ENCODE measurements at regions not wholly inside any gene's neighbourhood (a gene's known extent, or its start where the extent isn't known, plus 50 kb on each side); places are given as distances from the start of the nearest gene placed in this dataset.

DNA sequence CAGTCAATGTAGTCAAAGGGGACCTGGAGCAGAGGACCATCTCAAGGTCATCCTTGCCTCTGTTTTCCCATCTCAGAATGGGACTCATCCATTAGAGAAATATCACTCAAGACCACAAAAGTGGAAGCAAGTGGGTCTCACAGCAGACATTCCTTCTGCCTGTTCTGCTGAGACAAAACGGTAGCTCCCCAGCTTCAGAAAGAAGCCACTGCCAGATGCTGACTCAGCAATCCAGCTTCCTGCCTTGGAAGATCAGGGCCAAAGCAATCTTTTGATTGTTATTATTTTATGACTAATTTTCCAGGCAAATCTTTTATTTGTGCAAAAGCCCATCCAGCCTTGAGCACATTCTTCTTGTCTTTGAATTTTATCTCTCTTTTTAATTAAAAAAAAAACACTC is 86.8 kb downstream of the CCT6B start:
- H3K4me3 ChIP-seq (ENCODE audit: low read depth, low read length), result no peak overlapping the region
- no peak for DNase-seq (ENCODE audit: low read depth)

DNA sequence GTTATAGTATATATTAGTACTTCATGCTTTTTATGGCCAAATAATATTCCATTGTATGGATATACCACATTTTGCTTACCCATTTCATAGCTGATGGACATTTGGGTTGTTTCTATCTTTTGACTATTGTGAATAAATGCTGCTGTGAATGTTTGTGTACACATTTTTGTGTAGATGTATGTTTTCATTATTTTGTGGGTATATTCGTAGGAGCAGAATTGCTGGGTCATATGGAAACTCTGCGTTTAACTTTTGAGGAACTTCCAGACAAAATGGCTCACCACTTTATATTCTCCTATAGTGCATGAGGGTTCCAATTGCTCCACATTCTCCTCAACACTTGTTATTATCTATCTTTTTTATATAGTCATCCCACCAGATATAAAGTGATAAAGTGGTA is 88.6 kb downstream of the CCT6B start:
- DNase-seq (ENCODE audit: low read depth), result no peak
- no peak overlapping the region for H3K4me3 ChIP-seq (ENCODE audit: low read depth, low read length)

DNA sequence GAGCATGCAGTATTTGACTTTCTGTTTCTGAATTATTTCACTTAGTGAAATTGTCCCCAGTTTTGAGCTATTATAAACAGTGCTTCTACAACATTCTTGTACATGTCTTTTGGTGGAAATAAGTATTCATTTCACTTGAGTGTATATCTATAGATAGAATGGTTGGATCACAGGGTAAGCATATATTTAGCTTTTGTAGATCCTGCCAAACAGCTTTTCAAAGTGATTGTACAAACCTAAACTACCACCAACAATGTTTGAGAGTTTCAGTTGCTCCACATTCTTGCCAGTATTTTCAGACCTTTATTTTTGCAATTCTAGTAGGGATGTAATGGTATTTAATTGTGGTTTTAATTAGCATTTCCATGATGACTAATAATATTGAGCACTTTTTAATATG is 91.6 kb downstream of the CCT6B start:
- H3K4me3 ChIP-seq (ENCODE audit: low read depth, low read length), result no peak overlapping the region
- no peak for DNase-seq (ENCODE audit: low read depth)

DNA sequence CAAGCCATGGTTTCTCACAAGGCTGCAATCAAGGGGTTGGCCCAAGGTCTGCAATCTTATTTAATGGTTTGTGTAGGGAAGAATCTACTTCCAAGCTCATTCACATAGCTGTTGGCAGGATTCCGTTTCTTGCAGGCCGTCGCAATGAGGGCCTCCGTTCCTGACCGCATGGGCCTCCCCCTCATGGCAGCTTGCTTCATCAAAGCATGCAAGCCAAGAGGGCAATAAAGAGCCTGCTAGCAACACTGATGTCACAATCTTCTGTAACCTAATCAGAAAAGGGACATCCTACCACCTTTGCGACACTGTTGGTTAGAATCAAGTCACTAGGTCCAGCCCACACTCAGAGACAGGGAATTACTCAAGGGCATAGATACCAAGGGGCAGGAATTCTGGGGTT is 95.5 kb downstream of the CCT6B start:
- DNase-seq (ENCODE audit: low read depth), result no peak
- no peak overlapping the region for H3K4me3 ChIP-seq (ENCODE audit: low read depth, low read length)

DNA sequence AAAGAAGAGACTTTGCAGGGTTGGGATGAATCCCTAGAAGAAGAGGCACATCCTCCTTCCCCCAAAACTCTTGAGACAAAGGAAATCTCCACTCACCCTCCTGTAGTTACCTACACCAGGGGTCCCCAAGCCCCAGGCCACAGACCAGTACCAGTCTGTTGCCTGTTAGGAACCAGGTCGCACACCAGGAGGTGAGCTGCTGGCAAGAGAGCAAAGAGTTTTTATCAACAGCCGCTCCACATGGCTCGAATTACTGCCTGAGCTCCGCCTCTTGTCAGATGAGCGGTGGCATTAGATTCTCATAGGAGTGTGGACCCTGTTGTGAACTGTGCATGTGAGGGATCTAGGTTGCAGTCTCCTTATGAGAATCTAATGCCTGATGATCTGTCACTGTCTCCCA is 98.9 kb downstream of the CCT6B start:
- DNase-seq (ENCODE audit: low read depth), result no peak
- H3K4me3 ChIP-seq (ENCODE audit: low read depth, low read length), result no peak overlapping the region

DNA sequence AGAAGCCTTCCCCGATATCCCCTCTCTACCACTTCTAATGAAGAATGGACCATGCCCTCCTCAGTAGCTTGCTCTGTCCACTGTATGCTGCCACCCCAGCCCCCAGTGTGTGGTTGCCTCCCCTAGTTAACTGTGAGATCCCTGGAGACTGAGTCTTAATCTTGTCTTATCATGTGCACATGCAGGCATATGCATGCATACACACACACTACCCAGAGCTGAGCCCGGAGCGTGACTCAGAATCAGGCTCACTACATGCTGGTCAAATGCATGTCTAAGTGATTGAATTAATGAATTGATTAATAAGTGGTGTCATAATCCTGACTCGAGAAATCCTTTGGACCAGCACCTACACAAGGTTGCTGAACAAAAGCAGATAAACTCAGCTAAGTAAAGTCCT is 99.4 kb downstream of the CCT6B start:
- DNase-seq (ENCODE audit: low read depth), result no peak
- H3K4me3 ChIP-seq (ENCODE audit: low read depth, low read length), result no peak overlapping the region

DNA sequence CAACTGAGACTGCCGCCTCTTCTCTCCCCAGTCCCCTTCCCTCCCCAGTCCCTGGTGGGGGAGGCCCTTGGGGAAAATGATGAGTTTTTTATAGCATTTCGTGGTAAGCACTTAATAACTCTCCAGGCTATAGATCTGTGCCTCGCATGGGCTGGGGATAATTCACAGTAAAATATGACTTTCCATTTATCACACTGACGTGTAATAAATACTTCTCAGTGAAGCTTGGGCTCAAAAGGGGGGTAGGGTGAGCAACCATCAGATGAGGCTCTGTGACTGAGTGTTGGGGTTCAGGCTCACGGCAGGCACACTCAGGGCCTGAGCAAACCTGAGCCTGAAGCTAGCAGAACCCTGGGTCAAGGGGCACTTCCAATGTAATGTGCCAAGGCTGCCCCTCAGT is 101.6 kb downstream of the CCT6B start:
- no peak overlapping the region for H3K4me3 ChIP-seq (ENCODE audit: low read depth, low read length)
- DNase-seq (ENCODE audit: low read depth), result no peak

DNA sequence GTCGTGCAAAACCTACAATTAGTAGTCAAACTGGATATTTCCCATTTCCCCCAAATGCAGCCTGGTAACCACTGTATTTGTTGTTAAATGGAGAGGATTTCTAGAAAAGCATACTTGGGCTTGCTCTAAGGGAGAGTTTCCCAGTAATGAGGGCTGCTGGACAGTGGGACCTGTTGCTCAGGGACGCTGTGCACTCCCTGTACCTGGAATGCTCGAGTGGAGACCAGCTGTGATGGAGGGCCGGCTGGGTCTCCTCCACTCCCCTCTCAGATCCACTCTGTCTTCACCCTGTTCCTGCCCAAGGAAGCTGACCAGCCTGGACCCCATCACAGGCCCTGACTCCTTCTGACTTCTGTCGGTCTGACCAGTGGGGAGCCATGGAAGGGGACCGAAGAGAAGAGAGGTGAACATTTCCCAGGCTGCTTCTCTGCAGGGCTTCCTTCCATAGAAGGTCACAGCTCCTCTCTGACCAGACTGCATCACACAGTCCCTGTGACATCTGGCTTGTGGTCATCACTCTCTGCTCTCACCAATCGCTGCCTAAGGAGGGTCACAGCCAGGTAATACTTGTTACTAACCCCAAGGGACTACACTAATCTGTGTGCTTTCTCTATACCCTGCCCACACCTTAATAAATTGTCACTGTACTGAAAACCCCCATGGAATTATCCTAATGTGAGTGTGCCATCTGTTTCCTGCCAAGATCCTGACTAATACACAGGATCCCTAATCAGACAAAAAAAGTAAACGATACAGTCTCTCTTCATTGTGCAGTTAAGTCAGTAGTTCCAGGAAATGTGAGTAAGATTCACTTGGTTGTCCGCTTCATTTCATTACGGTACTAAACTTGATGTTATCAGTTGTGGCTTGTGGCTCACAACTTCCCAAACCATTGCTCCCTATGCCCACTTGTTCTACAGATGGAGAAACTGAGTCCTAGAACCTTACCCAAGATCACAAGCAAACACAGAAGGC is 102.4 kb downstream of the CCT6B start:
- H3K4me3 ChIP-seq (ENCODE audit: low read depth, low read length), result no peak overlapping the region
- no peak for DNase-seq (ENCODE audit: low read depth)

DNA sequence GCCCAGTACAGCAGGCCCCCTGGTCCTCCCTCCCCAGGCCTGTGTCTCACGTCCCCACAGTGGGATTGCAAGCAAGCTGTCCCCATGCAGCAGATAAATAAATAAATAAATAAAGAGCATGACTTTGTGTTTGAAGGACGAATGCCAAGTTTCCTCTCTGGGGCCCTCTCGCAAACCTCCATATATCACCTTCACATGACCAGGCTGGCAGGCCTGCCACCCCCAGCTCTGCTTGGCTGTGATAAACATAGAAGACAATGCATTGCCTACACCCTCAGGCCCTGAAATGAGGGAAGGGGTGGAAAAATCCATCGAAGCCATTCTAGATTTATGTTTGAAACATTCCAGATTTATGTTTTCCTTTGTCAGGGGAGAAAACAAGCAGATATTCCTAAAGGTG is 107.3 kb downstream of the CCT6B start:
- DNase-seq (ENCODE audit: low read depth), result no peak
- H3K4me3 ChIP-seq (ENCODE audit: low read depth, low read length), result no peak overlapping the region

DNA sequence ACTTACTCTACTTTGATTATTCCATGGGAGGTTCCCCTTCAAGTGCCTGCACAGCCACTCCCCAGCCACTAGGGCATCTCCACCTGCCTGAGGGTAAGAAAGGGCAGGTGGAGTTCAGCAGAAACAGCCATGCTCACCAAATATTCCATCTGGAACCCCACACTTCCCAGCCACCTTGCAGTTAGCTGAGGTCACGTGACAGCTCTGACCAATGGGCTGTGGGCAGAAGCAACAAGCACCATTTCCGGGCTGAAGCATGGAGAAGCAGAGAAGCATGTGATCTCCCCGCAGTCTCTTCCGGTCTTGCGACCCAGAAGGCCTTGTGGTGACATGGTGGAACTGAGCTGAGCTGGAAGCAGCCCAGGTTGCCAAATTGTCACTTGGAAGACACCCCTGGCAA is 108.6 kb downstream of the CCT6B start:
- no peak for DNase-seq (ENCODE audit: low read depth)
- no peak overlapping the region for H3K4me3 ChIP-seq (ENCODE audit: low read depth, low read length)

DNA sequence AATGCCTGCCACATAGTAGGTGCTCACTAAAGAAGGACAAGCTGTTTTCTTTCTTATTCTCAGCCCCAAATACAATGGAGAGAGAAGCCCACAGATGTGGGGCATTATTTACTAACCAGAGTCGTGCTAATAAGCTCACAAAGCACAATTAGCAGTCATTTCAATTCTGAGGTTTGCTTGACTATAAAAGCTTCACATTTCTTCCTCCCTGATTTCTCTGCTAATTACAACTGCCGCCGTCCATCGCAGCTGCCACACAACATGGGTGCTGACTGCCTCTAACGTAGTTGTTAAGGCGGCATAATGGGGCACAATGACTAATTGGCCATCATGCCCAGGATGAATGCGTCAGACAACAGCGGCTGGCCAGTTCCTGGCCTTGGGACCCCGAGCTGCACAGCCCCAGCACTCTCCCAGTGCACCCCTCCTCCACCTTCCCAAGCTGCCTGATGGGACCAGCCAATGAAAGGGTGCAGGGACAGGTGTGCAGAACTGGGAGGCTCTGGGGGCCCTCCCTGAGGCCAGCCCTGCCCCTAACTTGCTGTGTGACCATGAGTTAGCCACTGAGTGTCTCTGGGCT is 109.2 kb downstream of the CCT6B start:
- H3K4me3 ChIP-seq (ENCODE audit: low read depth, low read length), result no peak overlapping the region
- DNase-seq (ENCODE audit: low read depth), result no peak

DNA sequence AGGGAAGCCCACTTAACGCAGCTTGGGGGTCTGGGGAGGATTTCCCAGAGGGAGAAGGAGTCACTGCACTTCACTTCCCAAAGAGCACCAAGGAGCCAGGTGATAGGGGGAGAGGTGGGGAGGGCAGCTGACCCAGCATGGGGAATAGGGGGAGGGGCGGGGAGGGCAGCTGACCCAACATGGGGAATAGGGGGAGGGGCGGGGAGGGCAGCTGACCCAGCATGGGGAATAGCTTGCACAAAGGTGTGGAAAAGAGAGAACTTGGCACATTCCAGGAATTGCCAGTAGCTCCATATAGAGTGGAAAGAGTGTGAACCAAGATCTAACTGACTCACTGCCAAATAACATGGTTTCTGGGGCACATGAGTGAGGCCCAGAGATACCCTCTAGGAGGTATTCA is 110.3 kb downstream of the CCT6B start:
- no peak for DNase-seq (ENCODE audit: low read depth)
- no peak overlapping the region for H3K4me3 ChIP-seq (ENCODE audit: low read depth, low read length)

DNA sequence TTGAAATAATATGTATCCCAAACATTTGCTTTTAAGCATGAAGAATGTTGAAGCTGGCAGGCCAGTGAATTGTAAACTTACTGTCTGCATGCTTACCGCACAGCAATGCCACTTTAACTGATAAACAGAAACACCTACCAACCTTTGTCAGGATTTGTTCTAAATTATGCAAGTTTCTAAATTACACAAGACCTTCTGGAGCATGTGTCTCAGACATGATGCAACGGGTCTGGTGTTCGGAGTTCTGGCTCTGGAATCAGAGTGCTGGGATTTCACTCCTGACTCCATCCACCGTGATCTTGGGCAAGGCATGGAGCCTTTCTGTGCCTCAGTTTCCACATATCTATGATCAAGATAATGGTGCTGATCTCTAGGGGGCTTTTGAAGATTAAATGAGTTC is 111.2 kb downstream of the CCT6B start:
- DNase-seq (ENCODE audit: low read depth), result no peak
- no peak overlapping the region for H3K4me3 ChIP-seq (ENCODE audit: low read depth, low read length)

DNA sequence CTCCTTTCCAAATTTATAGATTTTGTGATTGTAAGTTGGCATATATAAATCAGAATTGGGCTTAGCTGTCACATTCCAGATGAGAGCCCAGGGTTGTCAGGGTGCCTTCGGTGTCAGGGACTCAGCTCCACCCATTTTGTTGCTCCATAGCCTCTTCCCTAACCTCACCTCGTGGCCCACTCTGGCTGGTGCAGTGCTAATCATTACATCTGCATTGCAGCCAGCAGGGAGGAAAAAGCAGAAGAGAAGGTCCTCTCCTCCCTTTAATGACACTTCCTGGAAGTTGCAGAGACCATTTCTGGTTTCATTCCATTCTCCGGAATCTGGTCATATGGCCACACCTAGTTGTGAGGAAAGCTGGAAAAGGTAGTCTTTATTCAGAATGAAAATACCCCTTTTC is 113.3 kb downstream of the CCT6B start:
- DNase-seq (ENCODE audit: low read depth), result no peak
- H3K4me3 ChIP-seq (ENCODE audit: low read depth, low read length), result no peak overlapping the region

DNA sequence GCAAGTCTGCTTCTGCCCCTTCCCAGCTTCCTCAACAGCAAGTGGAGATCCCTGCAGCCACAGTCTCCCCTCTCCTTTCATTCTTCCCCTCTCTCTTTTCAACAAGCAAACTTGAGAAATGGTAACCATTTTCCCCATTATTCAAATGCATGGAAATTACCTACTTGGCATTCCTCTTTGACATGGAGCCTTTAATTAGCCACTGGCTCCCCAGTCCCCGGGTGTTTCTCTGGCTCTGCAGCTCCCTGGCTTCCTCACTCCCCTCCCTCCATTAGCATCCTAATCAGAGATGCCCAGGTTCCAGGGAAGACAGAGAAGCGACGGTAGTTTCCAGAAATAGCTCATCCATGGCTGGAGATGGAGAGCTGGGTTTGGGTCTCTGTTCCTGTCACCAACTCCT is 116.0 kb downstream of the CCT6B start:
- H3K4me3 ChIP-seq (ENCODE audit: low read depth, low read length), result no peak overlapping the region
- DNase-seq (ENCODE audit: low read depth), result no peak

DNA sequence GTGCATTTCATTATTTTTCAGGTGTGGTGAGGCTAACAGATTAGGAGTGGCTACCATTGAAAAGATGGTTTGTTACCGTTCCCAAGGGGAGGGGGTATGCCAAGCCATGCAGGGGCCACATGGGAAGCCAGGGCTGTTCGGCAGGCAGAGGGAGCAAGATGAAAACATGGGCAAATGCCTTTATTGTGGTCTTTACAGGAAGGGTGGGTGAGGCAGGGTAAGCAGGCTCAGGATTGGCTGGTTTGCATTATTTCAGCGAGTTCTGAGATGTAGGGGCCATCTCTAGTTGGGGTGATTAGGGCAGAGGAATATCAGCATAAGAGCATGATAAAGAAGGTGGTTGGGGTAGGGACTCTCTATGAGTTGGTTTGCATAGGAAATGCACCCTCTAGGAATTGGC is 117.6 kb downstream of the CCT6B start:
- no peak for DNase-seq (ENCODE audit: low read depth)
- H3K4me3 ChIP-seq (ENCODE audit: low read depth, low read length), result no peak overlapping the region

DNA sequence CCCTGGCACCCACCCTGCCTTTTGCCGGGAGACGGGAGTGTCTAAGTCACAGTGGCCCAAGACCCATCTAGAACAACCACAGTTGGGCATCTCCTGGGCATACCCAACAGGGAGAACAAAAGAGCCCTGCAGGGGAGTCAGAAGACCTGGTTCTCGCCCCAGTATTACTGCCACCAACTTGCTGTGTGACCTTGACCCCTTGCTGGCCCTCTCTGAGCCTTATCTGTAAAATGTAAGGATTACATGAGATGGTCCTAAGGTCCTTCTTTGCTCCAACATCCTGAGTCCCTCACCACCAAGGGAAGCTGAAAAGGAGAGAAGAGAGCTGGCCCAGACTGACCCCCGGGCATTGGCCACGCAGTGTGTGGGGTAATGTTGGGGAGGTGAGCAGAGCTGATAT is 119.0 kb downstream of the CCT6B start:
- DNase-seq (ENCODE audit: low read depth), result no peak

DNA sequence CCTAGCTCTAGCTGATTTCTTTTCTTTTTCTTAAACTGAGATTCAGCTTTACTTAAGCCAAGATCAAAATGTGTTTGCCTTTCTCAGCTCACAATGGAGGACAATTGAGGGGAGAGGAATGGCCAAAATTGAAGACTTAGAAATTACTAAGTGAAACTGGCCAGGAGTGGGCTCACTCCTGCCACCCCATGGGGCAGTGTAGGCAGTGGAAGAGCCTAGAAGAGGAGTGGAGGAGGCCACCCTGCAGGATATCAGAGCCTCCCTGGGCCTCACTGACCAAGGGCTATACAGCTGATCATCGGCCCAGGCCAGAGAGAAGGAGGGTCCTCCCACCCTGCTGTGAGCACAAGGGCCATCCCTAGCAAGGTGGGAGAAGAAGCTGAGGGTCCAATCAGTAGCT is 119.8 kb downstream of the CCT6B start:
- DNase-seq (ENCODE audit: low read depth), result no peak

More for the DNA sequence above, 119.0 kb downstream of the CCT6B start:
- no peak overlapping the region for H3K4me3 ChIP-seq (ENCODE audit: low read depth, low read length)

DNA sequence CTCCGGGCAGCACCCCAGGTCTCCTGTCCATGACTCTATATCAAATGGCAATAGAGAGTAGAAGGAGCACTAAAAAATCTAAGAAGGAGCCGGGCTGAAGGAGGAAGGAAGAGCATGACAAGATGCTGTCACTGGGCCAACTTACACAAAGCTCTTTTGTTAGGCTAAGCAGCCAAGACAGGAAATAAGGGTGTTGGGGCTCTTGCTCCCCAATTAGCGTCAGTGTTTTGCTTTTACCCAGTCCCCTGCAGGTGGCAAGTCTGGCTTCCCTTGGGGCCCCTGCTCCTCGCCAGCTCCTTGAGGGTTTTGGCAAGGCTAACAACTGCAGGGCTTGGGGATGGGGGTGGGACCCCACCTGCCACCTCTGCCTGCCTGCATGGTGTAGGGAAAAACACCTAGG is 120.5 kb downstream of the CCT6B start:
- no peak for DNase-seq (ENCODE audit: low read depth)
- no peak overlapping the region for H3K4me3 ChIP-seq (ENCODE audit: low read depth, low read length)

More for the DNA sequence above, 119.8 kb downstream of the CCT6B start:
- H3K4me3 ChIP-seq (ENCODE audit: low read depth, low read length), result no peak overlapping the region

DNA sequence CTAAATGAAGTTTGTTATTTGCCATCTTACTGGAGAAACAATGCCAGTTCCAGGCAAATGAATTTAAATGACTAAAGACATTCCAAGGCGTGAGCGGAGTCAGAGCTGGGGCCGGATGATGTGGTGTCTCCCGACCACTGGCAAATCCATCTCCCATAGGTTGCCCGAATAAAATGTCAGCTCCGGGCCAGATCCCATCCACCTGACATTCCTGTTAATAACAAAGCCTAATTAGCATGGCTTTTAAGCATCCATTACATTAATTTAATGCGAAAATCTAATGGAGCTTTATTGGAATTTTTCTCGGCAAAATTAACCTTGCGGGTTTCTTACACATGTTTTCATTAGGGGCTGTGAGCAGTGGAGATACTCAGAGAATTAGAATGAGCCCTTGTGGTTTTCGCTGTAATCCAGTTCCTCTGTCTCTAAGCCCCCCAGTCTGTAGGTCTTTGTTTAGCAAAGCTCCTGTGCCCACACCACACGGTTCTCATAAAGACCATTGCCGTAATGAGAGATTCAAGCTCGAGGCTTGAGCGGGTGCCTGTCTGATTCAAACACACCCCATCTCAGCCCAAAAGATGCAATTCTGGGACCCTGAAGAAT is 123.3 kb downstream of the CCT6B start:
- no peak overlapping the region for H3K4me3 ChIP-seq (ENCODE audit: low read depth, low read length)
- no peak for DNase-seq (ENCODE audit: low read depth)

DNA sequence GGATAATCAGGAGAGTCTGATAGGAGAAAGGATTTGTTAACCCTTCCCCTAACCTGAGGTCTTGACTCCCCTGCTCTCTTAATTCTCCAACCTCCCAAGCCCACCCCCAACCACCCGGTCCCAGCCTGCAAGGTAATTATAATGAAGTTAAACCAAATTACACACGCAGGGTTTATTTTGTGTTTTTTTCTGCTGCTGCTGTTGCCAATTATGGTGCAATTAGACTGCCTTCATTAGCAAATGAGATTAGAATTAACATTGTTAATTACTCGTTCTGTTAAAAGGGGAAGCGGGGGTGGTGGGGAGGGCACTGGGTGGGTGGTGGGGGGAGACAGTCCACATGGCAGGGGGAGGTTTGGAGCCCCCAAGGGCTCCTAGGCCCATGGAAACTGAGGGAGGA is 128.9 kb downstream of the CCT6B start:
- no peak overlapping the region for H3K4me3 ChIP-seq (ENCODE audit: low read depth, low read length)
- no peak for DNase-seq (ENCODE audit: low read depth)

All from skeletal muscle cell (primary cell).